Left kidney (tissue), 1 donor: ENCODE measurements at regions not wholly inside any gene's neighbourhood (a gene's known extent, or its start where the extent isn't known, plus 50 kb on each side); places are given as distances from the start of the nearest gene placed in this dataset.
A peak's percentile ranks its signal among the peaks of the same experiment; 100 is the strongest.
"Not testable (repeated sequence)": the region's sequence is repeated elsewhere in the genome, so short reads cannot be mapped to it uniquely, and the experiment has no call there.

ENCODE experiments used
- DNase-seq: peaks from one replicate; pipeline ENCODE4 v3.0.0-alpha.2; 2013

- DNase-seq = no peak
Measured at GRCh38 chr15:96144734-96145133, 185.8 kb upstream of the NR2F2 start.

GRCh38 chr15:96146726-96147125 lies 183.8 kb upstream of the NR2F2 start:
- DNase-seq = no peak

- DNase-seq = no peak
Measured at GRCh38 chr15:96147267-96147666, 183.2 kb upstream of the NR2F2 start.

GRCh38 chr15:96150254-96150653 lies 180.2 kb upstream of the NR2F2 start:
- no peak for DNase-seq

- not testable (repeated sequence) for DNase-seq
Measured at GRCh38 chr15:96151749-96152148, 178.8 kb upstream of the NR2F2 start.

- no peak for DNase-seq
Measured at GRCh38 chr15:96153929-96154328, 176.6 kb upstream of the NR2F2 start.

- no peak for DNase-seq
Measured at GRCh38 chr15:96158938-96159337, 171.6 kb upstream of the NR2F2 start.

- DNase-seq = no peak
Measured at GRCh38 chr15:96160269-96160668, 170.2 kb upstream of the NR2F2 start.

- no peak for DNase-seq
Measured at GRCh38 chr15:96160800-96161199, 169.7 kb upstream of the NR2F2 start.

- DNase-seq = no peak
Measured at GRCh38 chr15:96162322-96162721, 168.2 kb upstream of the NR2F2 start.

- no peak for DNase-seq
Measured at GRCh38 chr15:96165081-96165480, 165.4 kb upstream of the NR2F2 start.

GRCh38 chr15:96165775-96166174 lies 164.7 kb upstream of the NR2F2 start:
- DNase-seq = no peak

GRCh38 chr15:96166223-96167200 lies 164.0 kb upstream of the NR2F2 start:
- DNase-seq = no peak

GRCh38 chr15:96170616-96170978 lies 159.9 kb upstream of the NR2F2 start:
- DNase-seq = not testable (repeated sequence)

GRCh38 chr15:96170979-96171739 lies 159.3 kb upstream of the NR2F2 start:
- peak; percentile 63 for DNase-seq

- peak; percentile 68 for DNase-seq
Measured at GRCh38 chr15:96171853-96172296, 158.6 kb upstream of the NR2F2 start.

GRCh38 chr15:96172417-96172816 lies 158.1 kb upstream of the NR2F2 start:
- no peak for DNase-seq

GRCh38 chr15:96176831-96177230 lies 153.7 kb upstream of the NR2F2 start:
- no peak for DNase-seq

GRCh38 chr15:96177279-96177678 lies 153.2 kb upstream of the NR2F2 start:
- DNase-seq = no peak

GRCh38 chr15:96180087-96180748 lies 150.3 kb upstream of the NR2F2 start:
- DNase-seq = no peak

GRCh38 chr15:96181217-96181616 lies 149.3 kb upstream of the NR2F2 start:
- DNase-seq = no peak

- DNase-seq = no peak
Measured at GRCh38 chr15:96181873-96182301, 148.6 kb upstream of the NR2F2 start.
